ENCODE measurements at regions not wholly inside any gene's neighbourhood (a gene's known extent, or its start where the extent isn't known, plus 50 kb on each side); places are given as distances from the start of the nearest gene placed in this dataset.

- no peak for TF ChIP-seq CTCF (IDR thresholded peaks at IDR 0.05; ENCODE audit: low read depth, low read length)
- no peak for TF ChIP-seq POLR2A (IDR thresholded peaks at IDR 0.05; ENCODE audit: extremely low read depth, insufficient read length)
- no peak for TF ChIP-seq MYC (IDR thresholded peaks at IDR 0.05; ENCODE audit: low read depth, low read length)
Observed at GRCh38 chr18:78860117-78860516, 119.5 kb upstream of the SALL3 start.
